ENCODE measurements at regions not wholly inside any gene's neighbourhood (a gene's known extent, or its start where the extent isn't known, plus 50 kb on each side); places are given as distances from the start of the nearest gene placed in this dataset.

- TF ChIP-seq, protein P1, sequence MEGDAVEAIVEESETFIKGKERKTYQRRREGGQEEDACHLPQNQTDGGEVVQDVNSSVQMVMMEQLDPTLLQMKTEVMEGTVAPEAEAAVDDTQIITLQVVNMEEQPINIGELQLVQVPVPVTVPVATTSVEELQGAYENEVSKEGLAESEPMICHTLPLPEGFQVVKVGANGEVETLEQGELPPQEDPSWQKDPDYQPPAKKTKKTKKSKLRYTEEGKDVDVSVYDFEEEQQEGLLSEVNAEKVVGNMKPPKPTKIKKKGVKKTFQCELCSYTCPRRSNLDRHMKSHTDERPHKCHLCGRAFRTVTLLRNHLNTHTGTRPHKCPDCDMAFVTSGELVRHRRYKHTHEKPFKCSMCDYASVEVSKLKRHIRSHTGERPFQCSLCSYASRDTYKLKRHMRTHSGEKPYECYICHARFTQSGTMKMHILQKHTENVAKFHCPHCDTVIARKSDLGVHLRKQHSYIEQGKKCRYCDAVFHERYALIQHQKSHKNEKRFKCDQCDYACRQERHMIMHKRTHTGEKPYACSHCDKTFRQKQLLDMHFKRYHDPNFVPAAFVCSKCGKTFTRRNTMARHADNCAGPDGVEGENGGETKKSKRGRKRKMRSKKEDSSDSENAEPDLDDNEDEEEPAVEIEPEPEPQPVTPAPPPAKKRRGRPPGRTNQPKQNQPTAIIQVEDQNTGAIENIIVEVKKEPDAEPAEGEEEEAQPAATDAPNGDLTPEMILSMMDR (IDR thresholded peaks at IDR 0.05; ENCODE audit: low read depth, low read length), result no peak
- no peak for DNase-seq (ENCODE audit: extremely low read depth, low read depth)
These were observed 280.8 kb upstream of the BCHE start for GRCh38 chr3:166118049-166118448.

DNA sequence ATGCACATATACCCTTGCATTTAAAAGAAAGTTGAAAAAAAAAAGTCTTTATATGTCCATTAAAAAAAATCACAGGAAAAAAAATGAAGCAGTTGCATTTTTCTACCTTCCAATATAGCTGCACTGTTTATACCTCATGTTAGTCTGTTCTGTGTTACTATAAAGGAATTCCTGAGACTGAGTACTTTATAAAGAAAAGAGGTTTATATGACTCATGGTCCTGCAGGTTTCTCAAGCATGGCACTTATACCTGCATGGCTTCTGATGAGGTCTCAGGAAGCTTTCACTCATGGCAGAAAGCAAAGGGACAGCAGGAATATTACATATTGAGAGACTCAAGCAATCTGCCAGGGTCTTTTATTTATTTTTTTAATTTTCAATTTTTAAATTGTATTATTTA lies 277.2 kb upstream of the BCHE start:
- no peak for DNase-seq (ENCODE audit: extremely low read depth, low read depth)
- TF ChIP-seq, protein P1 (IDR thresholded peaks at IDR 0.05; ENCODE audit: low read depth, low read length), result no peak

GRCh38 chr3:166111562-166111961 lies 274.3 kb upstream of the BCHE start:
- TF ChIP-seq, protein P1 (IDR thresholded peaks at IDR 0.05; ENCODE audit: low read depth, low read length), result no peak
- no peak for DNase-seq (ENCODE audit: extremely low read depth, low read depth)

GRCh38 chr3:166110102-166110501 lies 272.9 kb upstream of the BCHE start:
- TF ChIP-seq, protein P1 (IDR thresholded peaks at IDR 0.05; ENCODE audit: low read depth, low read length), result no peak

GRCh38 chr3:166104938-166105337 lies 267.7 kb upstream of the BCHE start:
- TF ChIP-seq, protein P1 (IDR thresholded peaks at IDR 0.05; ENCODE audit: low read depth, low read length), result no peak
- no peak for DNase-seq (ENCODE audit: extremely low read depth, low read depth)

More at GRCh38 chr3:166110102-166110501, 272.9 kb upstream of the BCHE start:
- no peak for DNase-seq (ENCODE audit: extremely low read depth, low read depth)

GRCh38 chr3:166100730-166101129 lies 263.5 kb upstream of the BCHE start:
- DNase-seq (ENCODE audit: extremely low read depth, low read depth), result no peak
- TF ChIP-seq, protein P1 (IDR thresholded peaks at IDR 0.05; ENCODE audit: low read depth, low read length), result no peak

GRCh38 chr3:166089575-166089974 lies 252.4 kb upstream of the BCHE start:
- no peak for DNase-seq (ENCODE audit: extremely low read depth, low read depth)
- TF ChIP-seq, protein P1 (IDR thresholded peaks at IDR 0.05; ENCODE audit: low read depth, low read length), result no peak
